NT2/D1 (cell line): ENCODE measurements at regions not wholly inside any gene's neighbourhood (a gene's known extent, or its start where the extent isn't known, plus 50 kb on each side); places are given as distances from the start of the nearest gene placed in this dataset.

Experiments used
- SUZ12 ChIP-seq: IDR thresholded peaks from 2 replicates; pipeline ENCODE4 v1.6.1; 2011; ENCODE audit not compliant: insufficient read length, insufficient read depth; ENCODE audit errors: extremely low read depth
- YY1 ChIP-seq: IDR thresholded peaks from 2 replicates; pipeline ENCODE4 v1.6.1; 2011; ENCODE audit not compliant: insufficient read length, insufficient read depth
- ZNF274 ChIP-seq: IDR thresholded peaks from 2 replicates; pipeline ENCODE4 v1.6.1; 2011; ENCODE audit warnings: mild to moderate bottlenecking, low read depth, low read length

DNA sequence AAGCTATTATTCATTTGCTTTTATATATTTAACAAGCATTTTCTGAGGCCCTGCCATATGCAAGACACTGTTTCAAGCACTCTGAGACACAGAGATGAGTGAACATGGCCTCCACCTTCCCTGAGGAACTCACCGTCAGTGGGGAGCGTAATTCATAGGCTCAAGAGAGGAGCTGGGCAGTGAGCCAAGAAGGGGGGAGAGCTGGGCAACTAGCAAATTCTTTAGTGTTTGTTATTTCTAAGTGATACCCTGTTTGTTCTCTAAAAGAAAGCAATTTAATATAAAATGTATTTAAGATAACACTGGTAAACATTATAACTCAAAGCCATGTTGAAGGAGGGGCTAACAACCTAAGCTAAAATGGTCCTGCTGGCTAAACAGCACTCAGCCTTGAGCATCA is 119.2 kb upstream of the NGF start:
- TF ChIP-seq YY1: no peak
- no peak for TF ChIP-seq ZNF274
- no peak for TF ChIP-seq SUZ12
